SIG-M5 treated with dmso at 0.1 percent for 504 hours (cell line): ENCODE measurements at regions not wholly inside any gene's neighbourhood (a gene's known extent, or its start where the extent isn't known, plus 50 kb on each side); places are given as distances from the start of the nearest gene placed in this dataset.
"Not testable (repeated sequence)": the region's sequence is repeated elsewhere in the genome, so short reads cannot be mapped to it uniquely, and the experiment has no call there.

ENCODE experiments used
- DNase-seq: peaks from one replicate; lab custom pipeline; 2025; ENCODE audit not compliant: unreplicated experiment; lab: John Stamatoyannopoulos, UW

- not testable (repeated sequence) for DNase-seq
These were observed 561.1 kb downstream of the TMX3 start for GRCh38 chr18:68153821-68154220.

- no peak for DNase-seq
These were observed 562.1 kb downstream of the TMX3 start for GRCh38 chr18:68152770-68153169.

- no peak for DNase-seq
These were observed 563.9 kb downstream of the TMX3 start for GRCh38 chr18:68150961-68151360.

GRCh38 chr18:68148863-68149262 lies 566.0 kb downstream of the TMX3 start:
- DNase-seq, result no peak

GRCh38 chr18:68147728-68148127 lies 567.2 kb downstream of the TMX3 start:
- no peak for DNase-seq

GRCh38 chr18:68121826-68122225 lies 593.1 kb downstream of the TMX3 start:
- DNase-seq, result no peak

GRCh38 chr18:68121308-68121707 lies 593.6 kb downstream of the TMX3 start:
- no peak for DNase-seq

- DNase-seq, result no peak
These were observed 598.5 kb upstream of the DSEL start for GRCh38 chr18:68114989-68115388.

- no peak for DNase-seq
These were observed 587.5 kb upstream of the DSEL start for GRCh38 chr18:68104036-68104435.

GRCh38 chr18:68103561-68103960 lies 587.0 kb upstream of the DSEL start:
- no peak for DNase-seq

- DNase-seq, result no peak
These were observed 585.6 kb upstream of the DSEL start for GRCh38 chr18:68102117-68102516.

GRCh38 chr18:68098655-68099054 lies 582.1 kb upstream of the DSEL start:
- DNase-seq, result no peak

GRCh38 chr18:68086481-68086880 lies 570.0 kb upstream of the DSEL start:
- no peak for DNase-seq

- DNase-seq, result no peak
These were observed 568.7 kb upstream of the DSEL start for GRCh38 chr18:68085251-68085650.

- DNase-seq, result no peak
These were observed 567.3 kb upstream of the DSEL start for GRCh38 chr18:68083776-68084175.

- no peak for DNase-seq
These were observed 566.6 kb upstream of the DSEL start for GRCh38 chr18:68083131-68083530.

- no peak for DNase-seq
These were observed 556.2 kb upstream of the DSEL start for GRCh38 chr18:68072744-68073143.

GRCh38 chr18:68060871-68061270 lies 544.4 kb upstream of the DSEL start:
- no peak for DNase-seq

GRCh38 chr18:68056936-68057335 lies 540.4 kb upstream of the DSEL start:
- DNase-seq, result no peak

GRCh38 chr18:68054669-68055068 lies 538.1 kb upstream of the DSEL start:
- DNase-seq, result no peak

- no peak for DNase-seq
These were observed 536.8 kb upstream of the DSEL start for GRCh38 chr18:68053290-68053689.

- no peak for DNase-seq
These were observed 524.8 kb upstream of the DSEL start for GRCh38 chr18:68041327-68041726.

GRCh38 chr18:68040198-68040597 lies 523.7 kb upstream of the DSEL start:
- no peak for DNase-seq
